PC-3 (cell line): ENCODE measurements at regions not wholly inside any gene's neighbourhood (a gene's known extent, or its start where the extent isn't known, plus 50 kb on each side); places are given as distances from the start of the nearest gene placed in this dataset.

Source experiments
- EZH2 ChIP-seq: fragments of 300-600 bp; sonication (generic); IDR thresholded peaks from one replicate; pipeline ENCODE4 v1.6.1; 2017; ENCODE audit warnings: antibody characterized with exemption, mild to moderate bottlenecking, low read length; ENCODE audit not compliant: unreplicated experiment
- EZH2phosphoT487 ChIP-seq: fragments of 300-600 bp; sonication (generic); IDR thresholded peaks from 2 replicates; pipeline ENCODE4 v1.6.1; 2018; ENCODE audit warnings: mild to moderate bottlenecking, antibody characterized with exemption, low read length, borderline replicate concordance
- TF ChIP-seq, protein P1 (sequence below): fragments of 300-600 bp; sonication (generic); conservative IDR thresholded peaks from 2 replicates; pipeline ENCODE4 v1.5.1; 2017; ENCODE audit warnings: antibody characterized with exemption, low read depth, mild to moderate bottlenecking, low read length

DNA sequence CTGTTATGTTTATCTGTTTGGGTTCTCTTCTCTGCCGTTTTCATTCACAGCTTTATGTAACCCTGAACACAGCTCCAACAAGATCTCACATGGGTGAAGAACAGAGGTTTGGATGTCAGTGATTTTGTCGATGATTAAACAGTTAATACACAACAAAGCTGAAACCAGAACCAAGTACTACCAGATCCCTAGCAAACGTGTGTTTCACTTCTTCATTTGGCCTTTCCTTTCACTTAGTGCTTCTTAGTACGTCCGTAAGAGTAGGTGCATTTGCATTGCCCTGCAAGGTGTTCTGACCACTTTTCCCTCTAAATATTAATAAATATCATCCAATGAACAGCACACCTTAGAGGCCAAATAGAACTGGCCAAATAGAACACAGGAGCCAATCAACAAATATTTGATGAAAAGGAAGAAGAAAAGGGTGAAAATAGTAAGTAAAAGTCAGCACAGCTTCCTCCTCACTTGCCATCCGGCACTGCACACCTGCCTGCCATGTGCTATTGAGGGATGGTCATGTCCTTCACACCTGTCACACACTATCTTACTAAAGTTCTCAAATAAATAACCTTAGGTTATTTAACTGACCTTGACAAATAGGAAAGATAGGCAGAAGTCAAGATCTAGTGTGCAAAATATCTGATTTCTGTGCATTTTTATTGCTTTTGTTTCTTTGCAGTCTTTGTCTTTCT lies 252.6 kb upstream of the ANKRD30A start:
- TF ChIP-seq, protein P1, sequence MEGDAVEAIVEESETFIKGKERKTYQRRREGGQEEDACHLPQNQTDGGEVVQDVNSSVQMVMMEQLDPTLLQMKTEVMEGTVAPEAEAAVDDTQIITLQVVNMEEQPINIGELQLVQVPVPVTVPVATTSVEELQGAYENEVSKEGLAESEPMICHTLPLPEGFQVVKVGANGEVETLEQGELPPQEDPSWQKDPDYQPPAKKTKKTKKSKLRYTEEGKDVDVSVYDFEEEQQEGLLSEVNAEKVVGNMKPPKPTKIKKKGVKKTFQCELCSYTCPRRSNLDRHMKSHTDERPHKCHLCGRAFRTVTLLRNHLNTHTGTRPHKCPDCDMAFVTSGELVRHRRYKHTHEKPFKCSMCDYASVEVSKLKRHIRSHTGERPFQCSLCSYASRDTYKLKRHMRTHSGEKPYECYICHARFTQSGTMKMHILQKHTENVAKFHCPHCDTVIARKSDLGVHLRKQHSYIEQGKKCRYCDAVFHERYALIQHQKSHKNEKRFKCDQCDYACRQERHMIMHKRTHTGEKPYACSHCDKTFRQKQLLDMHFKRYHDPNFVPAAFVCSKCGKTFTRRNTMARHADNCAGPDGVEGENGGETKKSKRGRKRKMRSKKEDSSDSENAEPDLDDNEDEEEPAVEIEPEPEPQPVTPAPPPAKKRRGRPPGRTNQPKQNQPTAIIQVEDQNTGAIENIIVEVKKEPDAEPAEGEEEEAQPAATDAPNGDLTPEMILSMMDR, result no peak
- TF ChIP-seq EZH2phosphoT487, result no peak
- no peak for TF ChIP-seq EZH2
